ENCODE measurements at regions not wholly inside any gene's neighbourhood (a gene's known extent, or its start where the extent isn't known, plus 50 kb on each side); places are given as distances from the start of the nearest gene placed in this dataset.

DNA sequence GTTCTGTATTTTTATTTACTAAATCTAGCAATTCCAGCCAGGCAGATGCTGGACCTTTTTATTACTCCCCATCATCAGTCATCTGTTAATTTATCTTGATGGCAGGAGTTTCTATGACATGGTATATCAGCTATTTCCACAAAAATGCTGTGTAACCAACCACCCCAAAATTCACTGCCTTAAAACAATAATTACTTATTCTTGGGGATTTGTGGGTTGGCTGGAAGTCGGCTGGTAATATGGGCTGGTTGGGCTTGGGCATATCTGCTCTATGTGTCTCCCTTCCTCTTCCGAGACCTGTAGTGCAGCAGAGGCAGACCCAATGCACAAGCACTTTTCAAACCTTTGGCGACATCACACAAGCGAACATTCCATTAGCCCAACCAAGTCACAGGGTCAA lies 92.1 kb upstream of the UBE2E1 start:
- no peak for TF ChIP-seq RUNX3 (IDR thresholded peaks at IDR 0.05; ENCODE audit: low read length)
- no peak for TF ChIP-seq RBBP5 (conservative IDR thresholded peaks at IDR 0.05)
- no peak for TF ChIP-seq HDAC6 (IDR thresholded peaks at IDR 0.05; ENCODE audit: unreplicated experiment)
- TF ChIP-seq SREBF2 (IDR thresholded peaks at IDR 0.05; ENCODE audit: low read length): no peak
- no peak for TF ChIP-seq IRF4 (IDR thresholded peaks at IDR 0.05; ENCODE audit: low read depth, low read length)
- no peak for TF ChIP-seq TCF7 (IDR thresholded peaks at IDR 0.05; ENCODE audit: borderline replicate concordance)
- TF ChIP-seq ZNF274 (IDR thresholded peaks at IDR 0.05; ENCODE audit: insufficient read depth, insufficient read length): no peak
- TF ChIP-seq USF2 (IDR thresholded peaks at IDR 0.05; ENCODE audit: borderline replicate concordance, low read depth, low read length): no peak
- TF ChIP-seq RAD21 (IDR thresholded peaks at IDR 0.05; ENCODE audit: insufficient read depth, low read depth, low read length): no peak
- TF ChIP-seq FOXK2 (IDR thresholded peaks at IDR 0.05): no peak
- TF ChIP-seq SMAD5 (IDR thresholded peaks at IDR 0.05; ENCODE audit: low read depth): no peak
- TF ChIP-seq, protein P1, sequence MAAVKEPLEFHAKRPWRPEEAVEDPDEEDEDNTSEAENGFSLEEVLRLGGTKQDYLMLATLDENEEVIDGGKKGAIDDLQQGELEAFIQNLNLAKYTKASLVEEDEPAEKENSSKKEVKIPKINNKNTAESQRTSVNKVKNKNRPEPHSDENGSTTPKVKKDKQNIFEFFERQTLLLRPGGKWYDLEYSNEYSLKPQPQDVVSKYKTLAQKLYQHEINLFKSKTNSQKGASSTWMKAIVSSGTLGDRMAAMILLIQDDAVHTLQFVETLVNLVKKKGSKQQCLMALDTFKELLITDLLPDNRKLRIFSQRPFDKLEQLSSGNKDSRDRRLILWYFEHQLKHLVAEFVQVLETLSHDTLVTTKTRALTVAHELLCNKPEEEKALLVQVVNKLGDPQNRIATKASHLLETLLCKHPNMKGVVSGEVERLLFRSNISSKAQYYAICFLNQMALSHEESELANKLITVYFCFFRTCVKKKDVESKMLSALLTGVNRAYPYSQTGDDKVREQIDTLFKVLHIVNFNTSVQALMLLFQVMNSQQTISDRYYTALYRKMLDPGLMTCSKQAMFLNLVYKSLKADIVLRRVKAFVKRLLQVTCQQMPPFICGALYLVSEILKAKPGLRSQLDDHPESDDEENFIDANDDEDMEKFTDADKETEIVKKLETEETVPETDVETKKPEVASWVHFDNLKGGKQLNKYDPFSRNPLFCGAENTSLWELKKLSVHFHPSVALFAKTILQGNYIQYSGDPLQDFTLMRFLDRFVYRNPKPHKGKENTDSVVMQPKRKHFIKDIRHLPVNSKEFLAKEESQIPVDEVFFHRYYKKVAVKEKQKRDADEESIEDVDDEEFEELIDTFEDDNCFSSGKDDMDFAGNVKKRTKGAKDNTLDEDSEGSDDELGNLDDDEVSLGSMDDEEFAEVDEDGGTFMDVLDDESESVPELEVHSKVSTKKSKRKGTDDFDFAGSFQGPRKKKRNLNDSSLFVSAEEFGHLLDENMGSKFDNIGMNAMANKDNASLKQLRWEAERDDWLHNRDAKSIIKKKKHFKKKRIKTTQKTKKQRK (IDR thresholded peaks at IDR 0.05; ENCODE audit: low read depth, low read length): no peak
- no peak for TF ChIP-seq EED (IDR thresholded peaks at IDR 0.05; ENCODE audit: low read depth)
- no peak for TF ChIP-seq RFX5 (IDR thresholded peaks at IDR 0.05; ENCODE audit: low read depth, low read length)
- no peak for TF ChIP-seq POU2F2 (IDR thresholded peaks at IDR 0.05; ENCODE audit: borderline replicate concordance, low read depth, low read length)
- TF ChIP-seq DPF2 (IDR thresholded peaks at IDR 0.05): no peak
- Histone ChIP-seq H3K27ac (ENCODE audit: control insufficient read depth, insufficient read depth) (no peak overlapping the region), H3K4me2 (ENCODE audit: control insufficient read depth, insufficient read depth) (no peak overlapping the region), H3K27me3 (replicated peaks in 1 of 2; ENCODE audit: control insufficient read depth in 2 of 2, insufficient read depth in 2 of 2, low read length in 1 of 2) (no peaks in the 10 kb centered on the region), H3K36me3 (ENCODE audit: control insufficient read depth in 2 of 2, insufficient read depth in 2 of 2, low read length in 1 of 2) (no peaks in the 10 kb centered on the region), H3K79me2 (ENCODE audit: control insufficient read depth, insufficient read depth, low read length) (no peaks in the 10 kb centered on the region), H4K20me1 (ENCODE audit: control insufficient read depth, insufficient read depth) (no peaks in the 10 kb centered on the region), H3K4me3 (no peak overlapping the region), H3K9me3 (replicated peaks; ENCODE audit: control insufficient read depth, insufficient read depth, low read length) (no peaks in the 10 kb centered on the region; the same call in 2 of the 3 replicates), H3K9ac (ENCODE audit: control insufficient read depth, insufficient read depth, low read length) (no peak overlapping the region), H3K4me1 (ENCODE audit: control insufficient read depth, insufficient read depth, low read length) (peaks cover 3% of the 10 kb centered on the region; the same call in 1 of the 2 replicates), H2AFZ (ENCODE audit: control insufficient read depth, low read depth, low read length) (no peak overlapping the region)
- no peak for FAIRE-seq
- intact Hi-C loops (cut with micrococcal nuclease; ENCODE audit: unreplicated experiment): no loop called here
- no peak for ATAC-seq
- ChIA-PET POLR2A (interaction anchor here (0.6 to 1.2 kb wide), 2 partner anchors 52 to 1277 kb away, joined by 3 to 5 read pairs; no protein-coding TSS in a partner anchor), RAD21 (ENCODE audit: unreplicated experiment) (interaction anchor here (0.6 kb wide), 1 partner anchor 152 kb away, joined by 3 read pairs; no protein-coding TSS in a partner anchor), SMC1A (ENCODE audit: uncharacterized antibody, unreplicated experiment) (interaction anchor here (0.6 to 1.1 kb wide), 3 partner anchors 10 to 99 kb away, joined by 3 read pairs; no protein-coding TSS in a partner anchor), CTCF (interaction anchor here (0.9 to 2.6 kb wide), 4 partner anchors 7 to 47 kb away, joined by 3 to 12 read pairs (median 4); no protein-coding TSS in a partner anchor)
- in situ Hi-C loops (cut with MboI): no loop called here
- no TSS peak for BruUV-seq (replicated peaks)
- DNase-seq (ENCODE audit: low read depth, low spot score): no peak
- WGBS (ENCODE audit: insufficient coverage, insufficient replicate concordance, low lambda C conversion rate, missing lambda C conversion rate): 97% methylated on average over 4 of the region's 4 CpGs
